Sigmoid colon (tissue), 6 donors: ENCODE measurements at regions not wholly inside any gene's neighbourhood (a gene's known extent, or its start where the extent isn't known, plus 50 kb on each side); places are given as distances from the start of the nearest gene placed in this dataset.

ENCODE experiments used
- DNase-seq: peaks from one replicate; pipeline ENCODE4 v3.0.0-alpha.2; 2019
- H3K27ac ChIP-seq, 4 donors: fragments of 200-600 bp; sonication (generic); one replicate each; pipeline ENCODE4 v1.5.1; 2016 to 2019; ENCODE audit warnings: mild to moderate bottlenecking in 1 of 4
- H3K27me3 ChIP-seq, 3 donors: fragments of 200-600 bp; sonication (generic); one replicate each; pipeline ENCODE4 v1.5.1; 2019; ENCODE audit warnings: mild to moderate bottlenecking in 1 of 3
- H3K36me3 ChIP-seq, 4 donors: fragments of 200-600 bp; sonication (generic); one replicate each; pipeline ENCODE4 v1.5.1; 2016 to 2019
- H3K4me1 ChIP-seq, 4 donors: fragments of 200-600 bp; sonication (generic); one replicate each; pipeline ENCODE4 v1.5.1; 2017 to 2019
- H3K4me3 ChIP-seq, 4 donors: fragments of 200-600 bp; sonication (generic); one replicate each; pipeline ENCODE4 v1.5.1; 2017 to 2019; ENCODE audit warnings: mild to moderate bottlenecking in 2 of 4, moderate library complexity in 1 of 4
- H3K9me3 ChIP-seq, 4 donors: fragments of 200-600 bp in 3 of 4; sonication (generic) in 3 of 4; one replicate each; pipeline versions ENCODE4 v1.5.1 to v1.6.1; 2013 to 2019
- EP300 ChIP-seq, 4 donors: sonication (generic); formaldehyde crosslinking; IDR thresholded peaks; one replicate each; pipeline ENCODE4 v1.6.1; 2017; ENCODE audit warnings: antibody characterized with exemption in 4 of 4
- POLR2A ChIP-seq, 2 donors: fragments of 450-650 bp; IDR thresholded peaks; one replicate each; pipeline ENCODE4 v1.6.1; 2016; ENCODE audit warnings: antibody characterized with exemption in 2 of 2, mild to moderate bottlenecking in 2 of 2, moderate library complexity in 2 of 2
- POLR2AphosphoS5 ChIP-seq, 4 donors: sonication (generic); formaldehyde crosslinking; IDR thresholded peaks; one replicate each; pipeline ENCODE4 v1.6.1; 2017; ENCODE audit warnings: antibody characterized with exemption in 4 of 4
- WGBS, 2 donors: extraction: QIAGEN DNeasy Blood & Tissue Kit; methylation state at CpG; one replicate each; pipeline ENCODE4 v1.1.7; 2013; 5-methylcytosine and 5-hydroxymethylcytosine counted together
- intact Hi-C: fragments of 100-400 bp; cut with DNase I; formaldehyde crosslinking; loops from one replicate; pipeline ENCODE4 v1.15.1; 2023
- TF ChIP-seq, protein P1 (sequence below), 4 experiments: fragments of 450-650 bp in 3 of 4; fragments of 200-600 bp in 1 of 4; IDR thresholded peaks; one replicate each; pipeline ENCODE4 v1.5.1; 2016 to 2019; ENCODE audit warnings: antibody characterized with exemption in 4 of 4, mild to moderate bottlenecking in 3 of 4, moderate library complexity in 2 of 4
- donor health status: healthy with polysubstance abuse.
- donor health status: healthy.

DNA sequence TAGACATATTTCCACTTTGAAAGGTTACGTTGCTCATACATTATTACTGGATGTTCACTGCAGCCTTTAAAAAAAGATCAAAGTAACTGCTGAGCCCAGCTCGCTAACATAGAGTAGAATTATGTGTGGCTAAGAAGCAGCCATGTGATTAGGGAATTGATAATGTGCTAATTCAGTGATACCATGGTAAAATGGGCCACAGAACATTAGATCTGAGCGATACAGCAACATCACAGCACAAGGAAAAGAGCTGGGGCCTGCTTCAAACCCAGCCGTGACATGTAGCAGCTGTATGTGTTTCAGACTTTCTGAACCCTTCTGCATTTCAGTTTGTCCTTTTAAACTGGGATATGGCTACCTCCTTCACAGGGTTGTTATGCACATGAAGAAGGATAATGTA, 92.3 kb upstream of the LMNTD1 start:
- 68 to 69% methylated on average over 4 of the region's 4 CpGs for WGBS, 2 donors
- no peaks in the 10 kb centered on the region for H3K27me3 ChIP-seq
- DNase-seq: no peak
- intact Hi-C loops: no loop called here
- TF ChIP-seq, protein P1, sequence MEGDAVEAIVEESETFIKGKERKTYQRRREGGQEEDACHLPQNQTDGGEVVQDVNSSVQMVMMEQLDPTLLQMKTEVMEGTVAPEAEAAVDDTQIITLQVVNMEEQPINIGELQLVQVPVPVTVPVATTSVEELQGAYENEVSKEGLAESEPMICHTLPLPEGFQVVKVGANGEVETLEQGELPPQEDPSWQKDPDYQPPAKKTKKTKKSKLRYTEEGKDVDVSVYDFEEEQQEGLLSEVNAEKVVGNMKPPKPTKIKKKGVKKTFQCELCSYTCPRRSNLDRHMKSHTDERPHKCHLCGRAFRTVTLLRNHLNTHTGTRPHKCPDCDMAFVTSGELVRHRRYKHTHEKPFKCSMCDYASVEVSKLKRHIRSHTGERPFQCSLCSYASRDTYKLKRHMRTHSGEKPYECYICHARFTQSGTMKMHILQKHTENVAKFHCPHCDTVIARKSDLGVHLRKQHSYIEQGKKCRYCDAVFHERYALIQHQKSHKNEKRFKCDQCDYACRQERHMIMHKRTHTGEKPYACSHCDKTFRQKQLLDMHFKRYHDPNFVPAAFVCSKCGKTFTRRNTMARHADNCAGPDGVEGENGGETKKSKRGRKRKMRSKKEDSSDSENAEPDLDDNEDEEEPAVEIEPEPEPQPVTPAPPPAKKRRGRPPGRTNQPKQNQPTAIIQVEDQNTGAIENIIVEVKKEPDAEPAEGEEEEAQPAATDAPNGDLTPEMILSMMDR (IDR thresholded peaks at IDR 0.05): no peak
- no peak overlapping the region for H3K27ac ChIP-seq
- H3K4me3 ChIP-seq: no peak overlapping the region
- no peaks in the 10 kb centered on the region for H3K9me3 ChIP-seq
- H3K4me1 ChIP-seq: peaks cover 0 to 11% (median 7%) of the 10 kb centered on the region in 4 donors
- no peaks in the 10 kb centered on the region for H3K36me3 ChIP-seq

DNA sequence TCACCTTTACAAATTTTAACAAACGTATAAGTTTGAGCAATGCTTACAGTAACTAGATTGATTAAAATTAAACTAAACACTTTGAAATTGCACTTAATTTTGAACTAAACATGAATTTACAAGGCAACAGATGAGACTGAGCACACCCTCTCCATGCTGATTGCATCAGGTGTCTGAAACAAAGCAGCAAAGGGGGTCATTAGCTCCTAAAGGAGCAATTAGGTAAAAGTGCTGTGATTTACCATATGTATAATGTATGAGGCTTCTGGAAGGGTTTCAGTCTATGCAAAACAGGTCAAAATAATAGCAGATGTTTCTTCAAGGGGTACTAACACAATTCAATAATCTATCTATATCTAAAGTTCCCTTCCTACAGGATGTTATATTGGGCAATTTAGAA, 98.8 kb upstream of the LMNTD1 start:
- no peaks in the 10 kb centered on the region for H3K9me3 ChIP-seq
- intact Hi-C loops: no loop called here
- H3K27me3 ChIP-seq: no peaks in the 10 kb centered on the region
- H3K27ac ChIP-seq: no peak overlapping the region
- H3K4me3 ChIP-seq: no peak overlapping the region
- 79 to 87% methylated on average over 1 of the region's 1 CpG for WGBS, 2 donors
- DNase-seq: no peak
- H3K36me3 ChIP-seq: no peaks in the 10 kb centered on the region
- peaks cover 0 to 11% (median 7%) of the 10 kb centered on the region in 4 donors for H3K4me1 ChIP-seq
- TF ChIP-seq POLR2A (IDR thresholded peaks at IDR 0.05): no peak
- TF ChIP-seq, protein P1 (IDR thresholded peaks at IDR 0.05): no peak
- no peak for TF ChIP-seq EP300 (IDR thresholded peaks at IDR 0.05)
- TF ChIP-seq POLR2AphosphoS5 (IDR thresholded peaks at IDR 0.05): no peak

DNA sequence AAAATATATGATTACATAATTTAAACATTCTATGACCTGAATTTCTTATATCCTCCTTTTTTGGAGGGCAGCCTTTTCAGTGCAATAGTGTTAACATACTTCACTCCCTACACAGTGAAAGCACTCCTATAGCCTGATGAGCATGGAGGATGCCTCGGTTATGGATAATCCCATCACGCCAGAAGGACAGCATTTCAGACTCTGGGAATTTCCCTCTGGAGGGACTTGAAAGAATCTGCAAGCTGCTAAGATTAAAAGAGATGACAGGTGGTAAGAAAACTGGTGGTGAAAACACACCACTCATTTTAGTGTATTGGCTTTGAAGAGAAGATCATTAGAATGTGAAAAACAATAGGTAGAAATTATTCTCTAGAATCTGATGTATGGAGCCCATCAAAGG, 99.3 kb upstream of the LMNTD1 start:
- Histone ChIP-seq H3K27me3 (no peaks in the 10 kb centered on the region), H3K4me1 (peaks cover 0 to 11% (median 7%) of the 10 kb centered on the region in 4 donors), H3K27ac (no peak overlapping the region), H3K36me3 (no peaks in the 10 kb centered on the region), H3K9me3 (no peaks in the 10 kb centered on the region), H3K4me3 (no peak overlapping the region)
- TF ChIP-seq POLR2A (IDR thresholded peaks at IDR 0.05): no peak
- no peak for TF ChIP-seq POLR2AphosphoS5 (IDR thresholded peaks at IDR 0.05)
- TF ChIP-seq, protein P1 (IDR thresholded peaks at IDR 0.05): no peak
- no peak for TF ChIP-seq EP300 (IDR thresholded peaks at IDR 0.05)
- DNase-seq: no peak
- 76 to 92% methylated on average over 2 of the region's 2 CpGs for WGBS, 2 donors
- intact Hi-C loops: no loop called here

DNA sequence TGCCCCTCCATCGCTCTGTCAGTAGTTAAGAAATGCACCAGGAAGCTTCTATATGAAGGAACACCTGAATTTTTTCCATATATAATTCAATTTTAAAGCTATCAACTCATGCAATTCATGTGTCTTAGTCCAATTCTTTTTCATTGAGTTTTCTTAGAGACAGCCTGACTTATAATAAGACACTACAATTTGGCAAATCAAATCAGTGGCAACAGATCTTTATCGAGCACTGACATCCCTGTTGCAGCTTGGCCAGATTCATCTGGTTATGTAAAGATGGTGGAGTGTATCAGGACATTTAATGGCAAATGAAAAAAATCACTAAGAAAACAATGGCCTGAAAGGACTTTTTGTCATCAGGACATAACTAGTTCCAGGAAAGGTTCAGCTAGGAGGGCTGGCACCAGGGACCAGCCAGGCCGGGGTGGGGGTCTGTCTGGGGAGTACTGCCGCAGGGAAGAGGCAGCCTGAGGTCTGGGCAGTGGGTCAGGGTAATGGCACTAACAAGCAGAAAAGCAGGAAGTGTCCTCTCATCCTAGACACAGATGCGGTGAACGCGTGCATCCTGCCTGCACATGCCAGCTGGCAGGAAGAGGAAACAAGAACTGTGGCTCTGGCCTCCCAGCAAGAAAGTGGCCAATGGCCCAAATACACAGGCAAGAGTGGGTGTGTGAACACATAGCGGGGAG, 100.5 kb upstream of the LMNTD1 start:
- H3K4me1 ChIP-seq: peaks cover 0 to 3% (median 2%) of the 10 kb centered on the region in 4 donors
- intact Hi-C loops: no loop called here
- no peaks in the 10 kb centered on the region for H3K27me3 ChIP-seq
- no peak overlapping the region for H3K27ac ChIP-seq
- no peaks in the 10 kb centered on the region for H3K36me3 ChIP-seq
- no peak for TF ChIP-seq EP300 (IDR thresholded peaks at IDR 0.05)
- TF ChIP-seq POLR2A (IDR thresholded peaks at IDR 0.05): no peak
- TF ChIP-seq, protein P1 (IDR thresholded peaks at IDR 0.05): no peak
- TF ChIP-seq POLR2AphosphoS5 (IDR thresholded peaks at IDR 0.05): no peak
- WGBS, 2 donors: 51 to 85% methylated on average over 8 of the region's 8 CpGs
- no peak overlapping the region for H3K4me3 ChIP-seq
- H3K9me3 ChIP-seq: no peaks in the 10 kb centered on the region
- DNase-seq: no peak

DNA sequence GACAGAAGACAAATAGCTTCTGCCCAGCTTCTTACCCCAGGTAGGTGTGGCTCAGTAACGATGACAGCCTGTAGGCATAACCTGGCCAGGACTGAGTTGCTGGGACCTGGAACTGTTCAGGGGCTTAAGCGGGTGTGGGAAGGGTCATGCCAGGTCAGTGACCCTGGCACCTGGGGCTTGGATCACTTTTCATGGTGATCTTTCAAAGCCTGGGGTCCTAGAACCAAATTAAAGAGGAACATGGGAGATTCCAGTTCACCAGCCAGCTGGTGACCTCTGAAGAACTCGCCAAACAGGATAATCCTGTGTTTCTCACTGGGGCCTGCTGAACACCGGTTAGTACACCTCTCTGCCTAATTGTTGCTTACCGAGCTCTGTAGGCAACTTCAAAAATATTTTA, 102.6 kb upstream of the LMNTD1 start:
- no peaks in the 10 kb centered on the region for H3K27me3 ChIP-seq
- WGBS, 2 donors: 47 to 75% methylated on average over 5 of the region's 5 CpGs
- H3K27ac ChIP-seq: no peak overlapping the region
- H3K4me3 ChIP-seq: no peak overlapping the region
- TF ChIP-seq POLR2A (IDR thresholded peaks at IDR 0.05) (no peak), POLR2AphosphoS5 (IDR thresholded peaks at IDR 0.05) (no peak)
- H3K36me3 ChIP-seq: no peaks in the 10 kb centered on the region
- H3K4me1 ChIP-seq: no peaks in the 10 kb centered on the region
- intact Hi-C loops: no loop called here
- H3K9me3 ChIP-seq: no peaks in the 10 kb centered on the region
- no peak for DNase-seq
